HFF-Myc (cell line): ENCODE measurements at regions not wholly inside any gene's neighbourhood (a gene's known extent, or its start where the extent isn't known, plus 50 kb on each side); places are given as distances from the start of the nearest gene placed in this dataset.
"Not testable (repeated sequence)": the region's sequence is repeated elsewhere in the genome, so short reads cannot be mapped to it uniquely, and the experiment has no call there.

Experiments
- DNase-seq: peaks from one replicate; pipeline ENCODE4 v3.0.0-alpha.2; 2011; ENCODE audit warnings: low read depth; ENCODE audit errors: extremely low read depth
- H3K4me3 ChIP-seq: replicated peaks from 2 replicates; pipeline ENCODE4 v1.5.1; 2011; ENCODE audit warnings: low read depth, mild to moderate bottlenecking, control low read depth, low read length
- CTCF ChIP-seq: IDR thresholded peaks from 2 replicates; pipeline ENCODE4 v1.5.1; 2012; ENCODE audit warnings: mild to moderate bottlenecking, low read depth, low read length, control low read depth; ENCODE audit errors: missing control alignments

- no peak for TF ChIP-seq CTCF
- no peak for DNase-seq
- no peak overlapping the region for H3K4me3 ChIP-seq
These were observed 289.5 kb upstream of the KCND2 start for GRCh38 chr7:119983468-119983867.

GRCh38 chr7:119984247-119984646 lies 288.7 kb upstream of the KCND2 start:
- no peak for DNase-seq
- no peak for TF ChIP-seq CTCF

GRCh38 chr7:119988401-119988800 lies 284.6 kb upstream of the KCND2 start:
- no peak for TF ChIP-seq CTCF
- no peak overlapping the region for H3K4me3 ChIP-seq
- DNase-seq: no peak

More at GRCh38 chr7:119984247-119984646, 288.7 kb upstream of the KCND2 start:
- H3K4me3 ChIP-seq: no peak overlapping the region

GRCh38 chr7:119994928-119995327 lies 278.0 kb upstream of the KCND2 start:
- no peak for DNase-seq
- no peak for TF ChIP-seq CTCF
- no peak overlapping the region for H3K4me3 ChIP-seq

GRCh38 chr7:119996634-119997033 lies 276.3 kb upstream of the KCND2 start:
- no peak for DNase-seq
- H3K4me3 ChIP-seq: no peak overlapping the region

GRCh38 chr7:119999738-120000475 lies 273.1 kb upstream of the KCND2 start:
- DNase-seq: no peak
- TF ChIP-seq CTCF: no peak
- no peak overlapping the region for H3K4me3 ChIP-seq

More at GRCh38 chr7:119996634-119997033, 276.3 kb upstream of the KCND2 start:
- no peak for TF ChIP-seq CTCF

GRCh38 chr7:120005720-120006119 lies 267.3 kb upstream of the KCND2 start:
- H3K4me3 ChIP-seq: no peak overlapping the region
- TF ChIP-seq CTCF: no peak
- no peak for DNase-seq

- DNase-seq: not testable (repeated sequence)
These were observed 258.7 kb upstream of the KCND2 start for GRCh38 chr7:120014301-120014700.

More at GRCh38 chr7:120014301-120014700, 258.7 kb upstream of the KCND2 start:
- H3K4me3 ChIP-seq: not testable (repeated sequence)
